ENCODE measurements at regions not wholly inside any gene's neighbourhood (a gene's known extent, or its start where the extent isn't known, plus 50 kb on each side); places are given as distances from the start of the nearest gene placed in this dataset.

DNA sequence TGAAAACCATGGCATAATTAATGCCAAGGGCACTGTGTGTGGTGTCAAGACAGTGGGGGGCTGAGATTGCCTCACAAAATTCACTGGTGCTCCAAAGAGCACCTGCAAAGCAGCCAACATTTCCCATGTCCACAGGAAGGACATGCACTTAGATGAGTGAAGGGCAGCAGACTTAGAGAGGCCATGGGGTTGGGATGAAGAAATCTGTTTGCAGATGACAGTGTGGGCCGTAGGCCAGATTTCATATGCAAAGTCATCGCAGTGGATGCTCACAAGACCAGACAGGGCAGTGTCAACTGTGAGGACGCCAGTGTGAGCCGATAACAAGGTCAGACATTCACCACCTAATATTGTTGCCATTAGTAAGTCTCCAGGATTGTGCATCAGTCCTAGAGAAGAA, 773.4 kb downstream of the EFNB2 start:
- Histone ChIP-seq H3K4me3 (no peak overlapping the region), H3K36me3 (no peaks in the 10 kb centered on the region), H3K9me3 (no peaks in the 10 kb centered on the region), H3K27me3 (ENCODE audit: low read depth) (no peaks in the 10 kb centered on the region), H3K4me1 (no peaks in the 10 kb centered on the region), H3K27ac (no peak overlapping the region)
- ATAC-seq (no peak), DNase-seq (no peak)
- intact Hi-C loops (cut with DNase I): no loop called here
- no peak for TF ChIP-seq CTCF (IDR thresholded peaks at IDR 0.05)

GRCh38 chr13:105758918-105759860, 776.3 kb downstream of the EFNB2 start:
- Histone ChIP-seq H3K27ac (no peak overlapping the region), H3K36me3 (no peaks in the 10 kb centered on the region), H3K4me1 (no peaks in the 10 kb centered on the region), H3K4me3 (no peak overlapping the region), H3K9me3 (no peaks in the 10 kb centered on the region), H3K27me3 (ENCODE audit: low read depth) (no peaks in the 10 kb centered on the region)
- no peak for TF ChIP-seq CTCF (IDR thresholded peaks at IDR 0.05)
- ATAC-seq: no peak
- intact Hi-C loops (cut with DNase I): no loop called here
- no peak for DNase-seq

- DNase-seq (no peak), ATAC-seq (no peak)
- H3K36me3 ChIP-seq: no peaks in the 10 kb centered on the region
- H3K27ac ChIP-seq: no peak overlapping the region
- H3K4me1 ChIP-seq: no peaks in the 10 kb centered on the region
- no peaks in the 10 kb centered on the region for H3K9me3 ChIP-seq
- no peaks in the 10 kb centered on the region for H3K27me3 ChIP-seq (ENCODE audit: low read depth)
- no peak overlapping the region for H3K4me3 ChIP-seq
- TF ChIP-seq CTCF (IDR thresholded peaks at IDR 0.05): no peak
- intact Hi-C loops (cut with DNase I): no loop called here
These were observed 794.7 kb downstream of the EFNB2 start for GRCh38 chr13:105740739-105741138.

DNA sequence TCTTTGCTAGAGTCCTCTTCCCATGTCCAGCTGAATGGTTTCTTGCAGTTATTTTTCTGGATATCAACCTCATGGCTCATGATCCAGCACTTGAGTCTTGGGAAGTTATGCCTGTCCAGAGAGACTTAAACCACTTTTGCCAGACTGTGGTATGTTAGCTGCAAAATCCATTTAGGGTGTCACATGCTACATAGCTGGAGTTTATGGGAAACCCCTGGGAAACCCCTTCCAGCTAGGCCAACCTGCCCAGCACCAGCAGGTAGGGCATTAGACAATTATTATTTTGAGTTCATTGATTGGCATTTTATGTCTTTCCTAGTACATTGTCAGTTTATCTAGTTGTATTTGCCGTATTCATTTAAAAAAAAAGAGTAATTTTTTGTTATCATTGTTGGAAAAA, 797.8 kb downstream of the EFNB2 start:
- no peaks in the 10 kb centered on the region for H3K9me3 ChIP-seq
- H3K4me3 ChIP-seq: no peak overlapping the region
- no peak overlapping the region for H3K27ac ChIP-seq
- H3K27me3 ChIP-seq (ENCODE audit: low read depth): no peaks in the 10 kb centered on the region
- H3K4me1 ChIP-seq: no peaks in the 10 kb centered on the region
- ATAC-seq (no peak), DNase-seq (no peak)
- no peak for TF ChIP-seq CTCF (IDR thresholded peaks at IDR 0.05)
- H3K36me3 ChIP-seq: no peaks in the 10 kb centered on the region
- intact Hi-C loops (cut with DNase I): no loop called here

DNA sequence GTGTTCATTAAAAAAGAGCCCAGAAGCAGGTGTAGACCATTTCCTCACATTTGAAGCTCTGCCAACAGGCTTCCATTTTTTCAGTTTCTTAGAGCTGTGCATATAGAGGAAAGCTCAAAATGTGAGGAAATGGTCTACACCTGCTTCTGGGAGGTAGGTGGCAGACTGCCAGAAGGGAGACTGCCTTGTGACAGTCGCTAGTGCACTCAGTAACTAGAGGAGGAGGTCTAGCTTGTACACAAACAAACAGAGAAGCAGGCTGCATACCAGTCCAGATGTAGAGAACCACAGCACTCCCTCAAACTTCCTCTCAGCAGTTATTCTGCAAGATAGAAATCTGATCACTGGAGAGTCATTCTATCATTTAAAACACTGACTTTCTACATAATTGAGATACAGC, 800.2 kb downstream of the EFNB2 start:
- intact Hi-C loops (cut with DNase I): no loop called here
- no peak for DNase-seq
- ATAC-seq: no peak

More for the DNA sequence above, 800.2 kb downstream of the EFNB2 start:
- H3K27ac ChIP-seq: no peak overlapping the region
- no peaks in the 10 kb centered on the region for H3K36me3 ChIP-seq
- no peaks in the 10 kb centered on the region for H3K4me1 ChIP-seq
- TF ChIP-seq CTCF (IDR thresholded peaks at IDR 0.05): no peak
- H3K4me3 ChIP-seq: no peak overlapping the region
- H3K27me3 ChIP-seq (ENCODE audit: low read depth): no peaks in the 10 kb centered on the region
- no peaks in the 10 kb centered on the region for H3K9me3 ChIP-seq
